PC-3 (cell line): ENCODE measurements at regions not wholly inside any gene's neighbourhood (a gene's known extent, or its start where the extent isn't known, plus 50 kb on each side); places are given as distances from the start of the nearest gene placed in this dataset.

Source experiments
- ATAC-seq: fragments of 200-7000 bp; cut with Tn5 transposase; 2 replicates; pipeline ENCODE4 v1.9.1; 2020; ENCODE audit warnings: mild to moderate bottlenecking, moderate library complexity
- BruUV-seq: library from RNA; stranded (reverse); fragments of 400-500 nt; replicated peaks from 2 replicates; lab custom pipeline; 2021; lab: Mats Ljungman, UMichigan
- CTCF ChIA-PET: fragments of 300-600 bp; sonication (Branson Sonifier 250); formaldehyde crosslinking; loops from one replicate; lab custom pipeline; 2022; ENCODE audit warnings: antibody characterized with exemption; lab: Charles Lee
- POLR2A ChIA-PET: fragments of 300-600 bp; sonication (Branson Sonifier 250); formaldehyde crosslinking; loops from one replicate; lab custom pipeline; 2022; ENCODE audit warnings: antibody characterized with exemption; ENCODE audit not compliant: unreplicated experiment; lab: Charles Lee
- DNase-seq: peaks from one replicate; pipeline ENCODE4 v3.0.0-alpha.2; 2015
- H2AFZ ChIP-seq: fragments of 300-600 bp; sonication (generic); 2 replicates; pipeline ENCODE4 v1.6.0; 2016; ENCODE audit warnings: antibody characterized with exemption, low read length
- H3F3A ChIP-seq: fragments of 300-600 bp; sonication (generic); one replicate; pipeline ENCODE4 v1.6.0; 2017; ENCODE audit warnings: antibody characterized with exemption, low read length, control low read depth, mild to moderate bottlenecking; ENCODE audit not compliant: unreplicated experiment
- H3K27ac ChIP-seq: fragments of 300-600 bp; sonication (generic); 2 replicates; pipeline ENCODE4 v1.5.1; 2016; ENCODE audit warnings: mild to moderate bottlenecking, low read length
- H3K27me3 ChIP-seq: fragments of 300-600 bp; sonication (generic); 2 replicates; pipeline ENCODE4 v1.6.1; 2016; ENCODE audit warnings: low read length, mixed read lengths
- H3K36me3 ChIP-seq: fragments of 300-600 bp; sonication (generic); 2 replicates; pipeline ENCODE4 v1.6.1; 2016; ENCODE audit warnings: low read depth, mixed run types, low read length, mixed read lengths
- H3K4me1 ChIP-seq: fragments of 300-600 bp; sonication (generic); 2 replicates; pipeline ENCODE4 v1.5.1; 2016; ENCODE audit warnings: low read length; ENCODE audit not compliant: insufficient read depth
- H3K4me2 ChIP-seq: fragments of 300-600 bp; sonication (generic); 2 replicates; pipeline ENCODE4 v1.6.0; 2016; ENCODE audit warnings: low read length
- H3K4me3 ChIP-seq: fragments of 300-600 bp; sonication (generic); 2 replicates; pipeline ENCODE4 v1.5.1; 2016; ENCODE audit warnings: mild to moderate bottlenecking, low read length, mixed read lengths
- H3K79me2 ChIP-seq: fragments of 300-600 bp; sonication (generic); 2 replicates; pipeline ENCODE4 v1.6.1; 2017; ENCODE audit warnings: low read length, mixed read lengths
- H3K9ac ChIP-seq: fragments of 300-600 bp; sonication (generic); 2 replicates; pipeline ENCODE4 v1.6.0; 2016; ENCODE audit warnings: mild to moderate bottlenecking, low read length
- H3K9me2 ChIP-seq: fragments of 300-600 bp; sonication (generic); replicated peaks from 2 replicates; pipeline ENCODE4 v1.6.1; 2016; ENCODE audit warnings: mixed run types, low read length, mixed read lengths
- H3K9me3 ChIP-seq: fragments of 300-600 bp; sonication (generic); 2 replicates; pipeline ENCODE4 v1.6.1; 2016; ENCODE audit warnings: low read length, mixed read lengths
- H4K20me1 ChIP-seq: fragments of 300-600 bp; sonication (generic); 2 replicates; pipeline ENCODE4 v1.6.1; 2016; ENCODE audit warnings: low read length, mixed read lengths
- CTCF ChIP-seq: fragments of 300-600 bp; sonication (generic); conservative IDR thresholded peaks from 2 replicates; pipeline ENCODE4 v1.5.1; 2017; ENCODE audit warnings: antibody characterized with exemption, low read depth, mild to moderate bottlenecking, low read length
- EZH2 ChIP-seq: fragments of 300-600 bp; sonication (generic); IDR thresholded peaks from one replicate; pipeline ENCODE4 v1.6.1; 2017; ENCODE audit warnings: antibody characterized with exemption, mild to moderate bottlenecking, low read length; ENCODE audit not compliant: unreplicated experiment
- EZH2phosphoT487 ChIP-seq: fragments of 300-600 bp; sonication (generic); IDR thresholded peaks from 2 replicates; pipeline ENCODE4 v1.6.1; 2018; ENCODE audit warnings: mild to moderate bottlenecking, antibody characterized with exemption, low read length, borderline replicate concordance
- intact Hi-C: fragments of 100-400 bp; cut with micrococcal nuclease; formaldehyde crosslinking; loops from 2 replicates; pipeline ENCODE4 v1.9.0; 2023

GRCh38 chr11:56890584-56891305, 98.0 kb upstream of the OR5AK2 start:
- ChIA-PET POLR2A (no interaction called here), CTCF (no interaction called here)
- intact Hi-C loops: no loop called here
- no peak for TF ChIP-seq EZH2
- TF ChIP-seq CTCF: no peak
- no peak for TF ChIP-seq EZH2phosphoT487
- Histone ChIP-seq H3K4me1 (peaks cover 5% of the 10 kb centered on the region; the same call in 1 of the 2 replicates), H3K4me3 (no peak overlapping the region), H3K36me3 (no peaks in the 10 kb centered on the region), H3K79me2 (no peaks in the 10 kb centered on the region), H3F3A (no peaks in the 10 kb centered on the region), H4K20me1 (no peaks in the 10 kb centered on the region), H3K4me2 (no peak overlapping the region), H3K9me3 (no peaks in the 10 kb centered on the region), H3K9ac (no peak overlapping the region), H3K9me2 (no peaks in the 10 kb centered on the region), H3K27me3 (peaks cover 54% of the 10 kb centered on the region), H2AFZ (no peak overlapping the region), H3K27ac (no peak overlapping the region)
- BruUV-seq: no TSS peak
- ATAC-seq (no peak), DNase-seq (peak; percentile 22)

GRCh38 chr11:56889986-56890385, 98.7 kb upstream of the OR5AK2 start:
- intact Hi-C loops: no loop called here

More at GRCh38 chr11:56889986-56890385, 98.7 kb upstream of the OR5AK2 start:
- Histone ChIP-seq H2AFZ (no peak overlapping the region), H4K20me1 (no peaks in the 10 kb centered on the region), H3K4me1 (peaks cover 11% of the 10 kb centered on the region), H3K36me3 (no peaks in the 10 kb centered on the region), H3K9me2 (no peaks in the 10 kb centered on the region), H3K79me2 (no peaks in the 10 kb centered on the region), H3K9me3 (no peaks in the 10 kb centered on the region), H3K9ac (no peak overlapping the region), H3K27me3 (peaks cover 54% of the 10 kb centered on the region), H3K4me3 (no peak overlapping the region), H3K27ac (no peak overlapping the region), H3F3A (no peaks in the 10 kb centered on the region), H3K4me2 (no peak overlapping the region)
- DNase-seq (no peak), ATAC-seq (no peak)
- no TSS peak for BruUV-seq
- CTCF ChIA-PET: no interaction called here
- TF ChIP-seq EZH2: no peak
- TF ChIP-seq CTCF: no peak
- TF ChIP-seq EZH2phosphoT487: no peak
- POLR2A ChIA-PET: no interaction called here
